Naive thymus-derived CD4-positive, alpha-beta T cell (primary cell): ENCODE measurements at regions not wholly inside any gene's neighbourhood (a gene's known extent, or its start where the extent isn't known, plus 50 kb on each side); places are given as distances from the start of the nearest gene placed in this dataset.
"Not testable (repeated sequence)": the region's sequence is repeated elsewhere in the genome, so short reads cannot be mapped to it uniquely, and the experiment has no call there.

Source experiments
- ATAC-seq: fragments of 150-1000 bp; cut with Tn5 transposase; 2 replicates; pipeline ENCODE4 v1.10.0; 2021; ENCODE audit warnings: mild to moderate bottlenecking, moderate library complexity
- CTCF ChIA-PET: fragments of 350-600 bp; sonication (Branson Sonifier 250); formaldehyde crosslinking; loops from one replicate; lab custom pipeline; 2021; ENCODE audit warnings: antibody characterized with exemption; lab: Charles Lee
- POLR2A ChIA-PET: fragments of 350-600 bp; sonication (Branson Sonifier 250); formaldehyde crosslinking; loops from one replicate; lab custom pipeline; 2021; ENCODE audit warnings: antibody characterized with exemption, inconsistent platforms; lab: Charles Lee
- DNase-seq, 9 donors: peaks; one replicate each; pipeline versions ENCODE4 v3.0.0 to v3.0.0-alpha.2; 2020 to 2022; ENCODE audit warnings: mixed read lengths in 1 of 9
- H3K27ac ChIP-seq: one replicate; pipeline ENCODE4 v1.7.0; 2013; ENCODE audit warnings: mild to moderate bottlenecking, low read depth, low read length, moderate library complexity
- H3K27me3 ChIP-seq, 2 donors: one replicate each; pipeline ENCODE4 v1.7.0; 2013; ENCODE audit warnings: low read length in 2 of 2, mild to moderate bottlenecking in 2 of 2, moderate library complexity in 2 of 2; ENCODE audit not compliant: control insufficient read depth in 2 of 2, insufficient read depth in 2 of 2
- H3K36me3 ChIP-seq, 3 experiments: 1 replicate in 2 of 3; 2 replicates in 1 of 3; pipeline ENCODE4 v1.7.0; 2013; ENCODE audit warnings: low read length in 3 of 3, mild to moderate bottlenecking in 3 of 3, moderate library complexity in 1 of 3; ENCODE audit not compliant: insufficient read depth in 3 of 3, control insufficient read depth in 2 of 3
- H3K4me1 ChIP-seq, 2 donors: one replicate each; pipeline ENCODE4 v1.7.0; 2013; ENCODE audit warnings: low read length in 2 of 2, mild to moderate bottlenecking in 2 of 2, moderate library complexity in 1 of 2; ENCODE audit not compliant: control insufficient read depth in 2 of 2, insufficient read depth in 2 of 2
- H3K4me3 ChIP-seq: 2 replicates; pipeline ENCODE4 v1.7.0; 2013; ENCODE audit warnings: mild to moderate bottlenecking, low read length
- H3K9me3 ChIP-seq, 3 experiments: 1 replicate in 2 of 3; 2 replicates in 1 of 3; pipeline ENCODE4 v1.7.0; 2013; ENCODE audit warnings: low read length in 3 of 3; ENCODE audit not compliant: control insufficient read depth in 2 of 3
- H3K27ac Mint-ChIP-seq, 9 donors: one replicate each; pipeline ENCODE4 v1.8.0; 2020 to 2022; ENCODE audit warnings: mixed read lengths in 9 of 9, mild to moderate bottlenecking in 8 of 9, moderate library complexity in 5 of 9, inconsistent platforms in 2 of 9
- H3K27me3 Mint-ChIP-seq, 5 donors: one replicate each; pipeline ENCODE4 v1.8.0; 2021 to 2022; ENCODE audit warnings: mixed read lengths in 5 of 5, mild to moderate bottlenecking in 1 of 5
- H3K36me3 Mint-ChIP-seq, 5 donors: one replicate each; pipeline ENCODE4 v1.8.0; 2020 to 2022; ENCODE audit warnings: mixed read lengths in 5 of 5, mild to moderate bottlenecking in 3 of 5, inconsistent platforms in 1 of 5
- H3K4me1 Mint-ChIP-seq, 7 donors: one replicate each; pipeline ENCODE4 v1.8.0; 2020 to 2022; ENCODE audit warnings: mixed read lengths in 7 of 7, mild to moderate bottlenecking in 3 of 7, inconsistent platforms in 1 of 7
- H3K4me3 Mint-ChIP-seq, 10 donors: one replicate each; pipeline ENCODE4 v1.8.0; 2020 to 2022; ENCODE audit warnings: mild to moderate bottlenecking in 10 of 10, mixed read lengths in 10 of 10, moderate library complexity in 6 of 10, inconsistent platforms in 2 of 10
- H3K9me3 Mint-ChIP-seq, 11 donors: one replicate each; pipeline ENCODE4 v1.8.0; 2020 to 2022; ENCODE audit warnings: mixed read lengths in 11 of 11, mild to moderate bottlenecking in 4 of 11, inconsistent platforms in 1 of 11, moderate library complexity in 1 of 11
- intact Hi-C, 2 donors: fragments of 100-400 bp; cut with micrococcal nuclease; formaldehyde crosslinking; loops; one replicate each; pipeline ENCODE4 v1.15.1; 2023

DNA sequence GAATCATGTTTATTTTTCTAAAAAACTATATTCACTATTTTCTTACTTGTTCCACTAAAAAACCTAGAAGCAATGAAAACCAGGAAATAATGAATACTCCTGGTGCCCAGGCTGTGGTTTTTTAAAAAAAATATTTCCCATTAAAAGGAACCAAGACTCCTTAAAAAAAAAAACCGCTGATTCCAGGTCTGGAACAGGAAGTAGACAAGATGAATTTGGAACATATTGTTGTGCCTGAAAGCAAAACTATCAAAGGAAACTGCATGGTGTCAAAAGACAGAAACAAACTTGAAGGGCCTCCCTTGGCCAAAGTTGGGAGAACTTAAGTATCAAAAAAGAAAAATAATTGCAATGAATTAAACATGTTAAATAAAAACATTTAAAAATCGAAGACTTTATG, 245.3 kb upstream of the P2RY1 start:
- ATAC-seq (no peak), DNase-seq (no peak)
- H3K4me3 ChIP-seq, result no peak overlapping the region
- H3K27me3 ChIP-seq, result no peaks in the 10 kb centered on the region
- H3K36me3 Mint-ChIP-seq, result no peaks in the 10 kb centered on the region
- peaks cover 0 to 8% (median 0%) of the 10 kb centered on the region in 7 donors for H3K4me1 Mint-ChIP-seq
- no peaks in the 10 kb centered on the region for H3K4me1 ChIP-seq
- no peaks in the 10 kb centered on the region for H3K9me3 Mint-ChIP-seq
- H3K27me3 Mint-ChIP-seq, result peaks cover 2 to 13% (median 5%) of the 10 kb centered on the region in 5 donors
- H3K36me3 ChIP-seq, result no peaks in the 10 kb centered on the region
- POLR2A ChIA-PET, result no interaction called here
- H3K27ac ChIP-seq, result no peak overlapping the region
- intact Hi-C loops, result no loop called here
- no peak overlapping the region for H3K4me3 Mint-ChIP-seq
- no peak overlapping the region for H3K27ac Mint-ChIP-seq
- CTCF ChIA-PET, result no interaction called here
- H3K9me3 ChIP-seq, result no peaks in the 10 kb centered on the region

DNA sequence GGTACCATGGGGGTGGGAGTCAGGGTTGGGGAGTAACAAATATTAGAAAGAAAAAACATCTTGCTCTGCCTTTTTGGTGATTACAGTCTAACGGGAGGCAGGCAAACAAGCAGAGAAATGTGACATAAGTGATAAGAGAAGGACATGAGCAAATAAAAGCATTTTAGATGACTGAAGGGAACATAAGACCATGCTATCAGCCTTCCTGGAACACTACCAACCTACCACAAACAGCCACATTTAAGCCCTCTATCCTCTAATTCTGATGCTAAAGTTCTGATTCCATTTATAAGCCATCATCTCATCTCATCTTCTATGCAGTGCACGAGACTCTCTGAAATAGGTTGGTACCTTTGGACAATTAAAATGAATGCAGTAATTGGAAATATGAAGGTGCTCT, 243.4 kb upstream of the P2RY1 start:
- DNase-seq (no peak), ATAC-seq (no peak)
- peaks cover 0 to 2% of the 10 kb centered on the region in 2 donors for H3K4me1 ChIP-seq
- H3K9me3 ChIP-seq, result no peaks in the 10 kb centered on the region
- peaks cover 7 to 17% (median 9%) of the 10 kb centered on the region in 7 donors for H3K4me1 Mint-ChIP-seq
- POLR2A ChIA-PET, result no interaction called here
- H3K4me3 ChIP-seq, result no peak overlapping the region
- no peaks in the 10 kb centered on the region for H3K9me3 Mint-ChIP-seq
- H3K27me3 ChIP-seq, result no peaks in the 10 kb centered on the region
- H3K36me3 Mint-ChIP-seq, result no peaks in the 10 kb centered on the region
- H3K27me3 Mint-ChIP-seq, result peaks cover 0 to 9% (median 3%) of the 10 kb centered on the region in 5 donors
- intact Hi-C loops, result no loop called here
- no peak overlapping the region for H3K27ac ChIP-seq
- H3K27ac Mint-ChIP-seq, result no peak overlapping the region
- no peaks in the 10 kb centered on the region for H3K36me3 ChIP-seq
- H3K4me3 Mint-ChIP-seq, result no peak overlapping the region
- CTCF ChIA-PET, result no interaction called here

DNA sequence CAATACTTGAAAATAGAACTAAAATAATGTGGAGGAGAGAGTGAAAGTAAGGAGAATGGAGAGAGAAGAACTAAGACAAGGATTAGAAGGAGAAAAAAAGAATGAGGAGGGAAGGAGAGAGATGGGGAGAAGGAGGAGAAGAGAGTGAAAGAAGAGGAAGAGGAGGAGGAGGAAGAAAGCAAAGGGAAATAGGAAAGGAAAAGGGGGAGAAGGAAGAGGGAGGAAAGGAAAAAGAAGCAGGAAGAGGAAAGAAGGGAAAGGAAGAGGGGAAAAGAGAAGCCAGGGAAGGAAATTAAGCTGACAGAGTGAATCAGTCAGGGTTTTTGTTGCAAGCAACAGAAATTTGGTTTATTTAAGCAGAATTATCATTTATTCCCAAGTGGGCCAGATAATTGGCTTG, 241.7 kb upstream of the P2RY1 start:
- no peaks in the 10 kb centered on the region for H3K36me3 ChIP-seq
- H3K9me3 ChIP-seq, result no peaks in the 10 kb centered on the region
- no peak for DNase-seq
- H3K4me3 ChIP-seq, result no peak overlapping the region
- no peak overlapping the region for H3K27ac ChIP-seq
- H3K4me3 Mint-ChIP-seq, result no peak overlapping the region
- H3K27me3 Mint-ChIP-seq, result peaks cover 0 to 4% (median 0%) of the 10 kb centered on the region in 5 donors
- ChIA-PET POLR2A (no interaction called here), CTCF (no interaction called here)
- H3K9me3 Mint-ChIP-seq, result no peaks in the 10 kb centered on the region
- no peaks in the 10 kb centered on the region for H3K27me3 ChIP-seq
- H3K36me3 Mint-ChIP-seq, result no peaks in the 10 kb centered on the region
- peaks cover 7 to 32% (median 21%) of the 10 kb centered on the region in 7 donors for H3K4me1 Mint-ChIP-seq
- H3K4me1 ChIP-seq, result peaks cover 0 to 5% of the 10 kb centered on the region in 2 donors
- intact Hi-C loops, result no loop called here
- ATAC-seq, result no peak
- peak overlapping the region in 1 of 9 donors; percentile 25 for H3K27ac Mint-ChIP-seq

DNA sequence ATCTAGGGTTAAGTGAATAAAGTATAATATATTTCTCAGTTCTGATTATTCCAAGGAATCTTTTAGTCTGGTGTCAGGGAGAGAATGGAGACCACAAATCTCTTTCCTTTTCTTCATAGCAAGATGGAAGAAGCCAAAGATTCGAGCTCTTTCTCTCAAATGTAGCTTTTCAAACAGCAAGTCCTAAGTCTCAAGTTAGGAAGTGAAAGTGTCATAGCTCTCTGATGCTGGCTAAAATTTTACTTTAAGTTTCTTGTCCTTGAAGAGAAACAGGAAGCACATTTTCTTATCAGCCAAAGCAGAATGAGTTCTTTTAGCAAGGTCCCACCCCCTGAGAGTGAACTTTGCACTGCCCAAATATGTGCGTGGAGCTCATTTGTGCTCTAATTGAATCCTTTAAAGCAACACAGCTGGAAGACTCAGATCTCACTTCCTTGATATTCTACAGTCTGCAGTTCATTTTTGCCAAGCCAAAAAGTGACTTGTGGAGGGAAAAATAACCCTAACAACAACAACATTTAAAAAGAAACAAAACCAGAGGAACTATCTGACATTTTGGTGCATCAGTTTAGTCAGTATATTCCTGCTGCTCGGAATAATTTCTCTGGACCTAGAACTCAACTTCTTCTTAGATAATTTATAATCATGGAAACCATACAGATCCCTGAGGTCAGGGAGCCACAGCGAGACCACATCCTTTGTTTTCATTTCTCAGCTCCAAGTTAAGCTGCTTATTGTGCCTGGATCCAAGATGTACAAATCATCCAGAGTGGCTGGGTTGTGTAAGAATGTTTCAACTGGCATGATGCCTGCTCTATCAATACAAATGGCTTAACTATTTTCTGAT, 238.7 kb upstream of the P2RY1 start:
- Histone ChIP-seq H3K4me1 (peaks cover 0 to 5% of the 10 kb centered on the region in 2 donors), H3K36me3 (no peaks in the 10 kb centered on the region), H3K9me3 (no peaks in the 10 kb centered on the region), H3K4me3 (no peak overlapping the region), H3K27ac (peak overlapping the region; percentile 1), H3K27me3 (no peaks in the 10 kb centered on the region)
- Mint-ChIP-seq H3K9me3 (peaks cover 0 to 5% (median 0%) of the 10 kb centered on the region in 11 donors), H3K4me1 (peaks cover 7 to 39% (median 21%) of the 10 kb centered on the region in 7 donors), H3K27ac (peak overlapping the region; percentile 43 to 94 (median 87)), H3K36me3 (no peaks in the 10 kb centered on the region), H3K4me3 (peak overlapping the region in 9 of 10 donors; percentile 45 to 79 (median 60)), H3K27me3 (peaks cover 0 to 4% (median 0%) of the 10 kb centered on the region in 5 donors)
- DNase-seq (peak in 7 of 9 donors; percentile 12 to 50 (median 33)), ATAC-seq (peak; percentile 65)
- ChIA-PET CTCF (no interaction called here), POLR2A (no interaction called here)
- intact Hi-C loops, result no loop called here

DNA sequence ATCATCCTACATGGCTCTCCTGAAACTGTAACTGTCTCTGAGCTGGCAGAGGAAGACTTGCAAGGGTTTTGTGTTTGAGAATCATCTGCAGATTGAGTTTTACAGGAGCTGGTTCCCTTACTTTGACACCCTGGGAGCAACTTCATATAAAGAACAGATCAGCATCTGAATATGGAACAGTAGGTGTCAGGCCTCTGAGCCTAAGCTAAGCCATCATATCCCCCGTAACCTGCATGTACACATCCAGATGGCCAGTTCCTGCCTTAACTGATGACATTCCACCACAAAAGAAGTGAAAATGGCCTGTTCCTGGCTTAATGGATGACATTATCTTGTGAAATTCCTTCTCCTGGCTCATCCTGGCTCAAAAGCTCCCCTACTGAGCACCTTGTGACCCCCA, 238.1 kb upstream of the P2RY1 start:
- H3K27me3 ChIP-seq, intact Hi-C loops, DNase-seq, H3K27me3 Mint-ChIP-seq, H3K9me3 Mint-ChIP-seq, POLR2A ChIA-PET, CTCF ChIA-PET, H3K4me1 ChIP-seq, H3K36me3 ChIP-seq, H3K4me3 ChIP-seq, ATAC-seq, H3K9me3 ChIP-seq, H3K36me3 Mint-ChIP-seq: not testable (repeated sequence)
- H3K27ac Mint-ChIP-seq, result peak overlapping the region in 7 of 9 donors; percentile 38 to 94 (median 87)
- H3K27ac ChIP-seq, result peak overlapping the region; percentile 1
- H3K4me3 Mint-ChIP-seq, result peak overlapping the region in 5 of 10 donors; percentile 21 to 74 (median 66)
- peaks cover 7 to 39% (median 21%) of the 10 kb centered on the region in 7 donors for H3K4me1 Mint-ChIP-seq

DNA sequence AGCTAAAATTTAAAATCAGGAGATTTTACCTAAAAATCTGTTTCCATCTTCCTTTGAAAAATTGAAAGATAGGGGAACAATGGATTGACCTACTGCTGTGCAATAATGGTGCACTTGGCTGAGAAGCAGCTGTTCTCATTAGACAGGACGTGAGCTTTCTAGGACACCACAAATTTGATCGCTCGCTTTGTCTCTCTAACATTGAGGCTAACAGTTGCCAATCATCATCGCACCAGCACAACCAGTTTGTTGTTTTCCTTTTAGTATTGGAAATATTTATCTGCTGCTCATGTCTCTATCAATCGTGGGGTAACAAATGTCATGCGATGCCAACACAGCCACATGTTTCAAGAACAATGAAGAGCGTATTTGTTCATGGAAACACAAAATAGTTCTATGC, 228.8 kb upstream of the P2RY1 start:
- Mint-ChIP-seq H3K27ac (no peak overlapping the region), H3K36me3 (no peaks in the 10 kb centered on the region), H3K27me3 (peaks cover 0 to 10% (median 3%) of the 10 kb centered on the region in 5 donors), H3K4me3 (no peak overlapping the region), H3K9me3 (peaks cover 0 to 13% (median 0%) of the 10 kb centered on the region in 11 donors), H3K4me1 (no peaks in the 10 kb centered on the region)
- no peak for DNase-seq
- Histone ChIP-seq H3K4me1 (no peaks in the 10 kb centered on the region), H3K9me3 (no peaks in the 10 kb centered on the region), H3K36me3 (no peaks in the 10 kb centered on the region), H3K4me3 (no peak overlapping the region), H3K27me3 (no peaks in the 10 kb centered on the region), H3K27ac (no peak overlapping the region)
- ChIA-PET POLR2A (no interaction called here), CTCF (no interaction called here)
- intact Hi-C loops, result no loop called here
- ATAC-seq, result no peak

DNA sequence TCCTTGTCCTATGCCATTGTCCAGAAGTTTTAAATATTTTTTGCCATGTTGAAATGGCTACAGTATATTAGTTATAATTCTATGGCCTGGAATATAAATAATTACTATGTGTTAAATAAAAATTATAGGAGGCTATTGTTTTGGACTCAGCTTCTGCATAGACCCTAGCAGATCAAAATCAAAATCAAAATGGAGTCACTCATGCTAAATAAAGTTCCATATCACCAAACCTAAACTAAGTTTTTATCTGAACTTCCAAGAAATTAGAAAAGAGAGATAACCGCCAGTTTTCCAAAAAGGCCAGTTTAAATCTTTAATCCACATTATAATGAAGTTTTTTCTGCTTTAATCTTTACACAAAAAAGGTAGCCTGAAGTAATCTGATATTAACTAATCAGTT, 227.8 kb upstream of the P2RY1 start:
- Mint-ChIP-seq H3K36me3 (no peaks in the 10 kb centered on the region), H3K27me3 (peaks cover 1 to 10% (median 3%) of the 10 kb centered on the region in 5 donors), H3K9me3 (peaks cover 0 to 13% (median 0%) of the 10 kb centered on the region in 11 donors), H3K27ac (no peak overlapping the region), H3K4me1 (no peaks in the 10 kb centered on the region), H3K4me3 (no peak overlapping the region)
- Histone ChIP-seq H3K9me3 (no peaks in the 10 kb centered on the region), H3K27ac (no peak overlapping the region), H3K4me1 (no peaks in the 10 kb centered on the region), H3K36me3 (no peaks in the 10 kb centered on the region), H3K4me3 (no peak overlapping the region), H3K27me3 (no peaks in the 10 kb centered on the region)
- DNase-seq (no peak), ATAC-seq (no peak)
- POLR2A ChIA-PET, result no interaction called here
- CTCF ChIA-PET, result no interaction called here
- intact Hi-C loops, result no loop called here
